ENCODE measurements at regions not wholly inside any gene's neighbourhood (a gene's known extent, or its start where the extent isn't known, plus 50 kb on each side); places are given as distances from the start of the nearest gene placed in this dataset.
"Not testable (repeated sequence)": the region's sequence is repeated elsewhere in the genome, so short reads cannot be mapped to it uniquely, and the experiment has no call there.

DNA sequence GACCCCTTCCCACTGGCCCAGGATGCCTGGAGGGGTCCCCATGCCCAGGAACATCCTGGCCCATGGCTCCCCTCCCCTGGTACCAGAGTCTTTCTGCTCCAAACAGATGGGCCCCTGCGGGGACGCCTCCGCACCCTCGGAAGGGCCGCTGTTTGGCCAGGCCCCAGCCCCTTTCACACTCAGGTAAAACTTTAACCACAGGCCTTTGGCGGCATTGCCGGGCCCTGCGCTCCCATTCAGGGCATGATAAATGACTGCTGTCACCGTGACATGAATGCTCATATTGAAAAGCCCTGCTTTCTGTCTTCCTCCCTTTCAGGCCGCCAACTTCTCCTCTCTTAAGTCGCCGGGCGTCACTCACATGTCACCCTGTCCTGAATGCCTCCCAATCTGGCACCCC lies 141.5 kb upstream of the TOP1 start:
- WGBS, 4 donors = 75 to 78% (median 77%) methylated on average over 11 to 13 of the region's 13 CpGs
- Histone ChIP-seq H3K27ac (no peak overlapping the region), H3K27me3 (peaks cover 0 to 15% (median 0%) of the 10 kb centered on the region in 9 donors), H3K4me3 (no peak overlapping the region), H3K36me3 (no peaks in the 10 kb centered on the region), H3K9me3 (no peaks in the 10 kb centered on the region), H3K4me1 (peaks cover 0 to 12% (median 0%) of the 10 kb centered on the region in 12 donors)
- ATAC-seq (no peak), DNase-seq (no peak)
- intact Hi-C loops (cut with DNase I) = no loop called here
- no peak for TF ChIP-seq POLR2A (IDR thresholded peaks at IDR 0.05)
- TF ChIP-seq, protein P1, sequence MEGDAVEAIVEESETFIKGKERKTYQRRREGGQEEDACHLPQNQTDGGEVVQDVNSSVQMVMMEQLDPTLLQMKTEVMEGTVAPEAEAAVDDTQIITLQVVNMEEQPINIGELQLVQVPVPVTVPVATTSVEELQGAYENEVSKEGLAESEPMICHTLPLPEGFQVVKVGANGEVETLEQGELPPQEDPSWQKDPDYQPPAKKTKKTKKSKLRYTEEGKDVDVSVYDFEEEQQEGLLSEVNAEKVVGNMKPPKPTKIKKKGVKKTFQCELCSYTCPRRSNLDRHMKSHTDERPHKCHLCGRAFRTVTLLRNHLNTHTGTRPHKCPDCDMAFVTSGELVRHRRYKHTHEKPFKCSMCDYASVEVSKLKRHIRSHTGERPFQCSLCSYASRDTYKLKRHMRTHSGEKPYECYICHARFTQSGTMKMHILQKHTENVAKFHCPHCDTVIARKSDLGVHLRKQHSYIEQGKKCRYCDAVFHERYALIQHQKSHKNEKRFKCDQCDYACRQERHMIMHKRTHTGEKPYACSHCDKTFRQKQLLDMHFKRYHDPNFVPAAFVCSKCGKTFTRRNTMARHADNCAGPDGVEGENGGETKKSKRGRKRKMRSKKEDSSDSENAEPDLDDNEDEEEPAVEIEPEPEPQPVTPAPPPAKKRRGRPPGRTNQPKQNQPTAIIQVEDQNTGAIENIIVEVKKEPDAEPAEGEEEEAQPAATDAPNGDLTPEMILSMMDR (IDR thresholded peaks at IDR 0.05) = no peak

DNA sequence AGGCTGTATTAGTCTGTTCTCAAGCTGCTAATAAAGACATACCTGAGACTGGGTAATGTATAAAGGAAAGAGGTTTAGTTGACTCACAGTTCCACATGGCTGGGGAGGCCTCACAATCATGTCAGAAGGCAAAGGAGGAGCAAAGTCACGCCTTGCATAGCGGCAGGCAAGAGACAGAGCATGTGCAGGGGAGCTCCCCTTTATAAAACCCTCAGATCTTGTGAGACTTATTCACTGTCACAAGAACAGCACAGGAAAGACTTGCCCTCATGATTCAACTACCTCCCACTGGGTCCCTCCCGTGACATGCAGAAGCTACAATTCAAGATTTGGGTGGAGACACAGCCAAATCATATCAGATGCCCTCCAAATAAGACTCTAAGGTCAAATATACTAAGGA lies 139.4 kb upstream of the TOP1 start:
- Histone ChIP-seq H3K27me3 (peaks cover 0 to 15% (median 0%) of the 10 kb centered on the region in 9 donors), H3K4me1 (peaks cover 0 to 14% (median 0%) of the 10 kb centered on the region in 12 donors)
- H3K9me3 ChIP-seq; DNase-seq; ATAC-seq; H3K36me3 ChIP-seq; H3K4me3 ChIP-seq; intact Hi-C loops (cut with DNase I); H3K27ac ChIP-seq: not testable (repeated sequence)
- WGBS, 4 donors = 86 to 95% (median 91%) methylated on average over 3 of the region's 3 CpGs

DNA sequence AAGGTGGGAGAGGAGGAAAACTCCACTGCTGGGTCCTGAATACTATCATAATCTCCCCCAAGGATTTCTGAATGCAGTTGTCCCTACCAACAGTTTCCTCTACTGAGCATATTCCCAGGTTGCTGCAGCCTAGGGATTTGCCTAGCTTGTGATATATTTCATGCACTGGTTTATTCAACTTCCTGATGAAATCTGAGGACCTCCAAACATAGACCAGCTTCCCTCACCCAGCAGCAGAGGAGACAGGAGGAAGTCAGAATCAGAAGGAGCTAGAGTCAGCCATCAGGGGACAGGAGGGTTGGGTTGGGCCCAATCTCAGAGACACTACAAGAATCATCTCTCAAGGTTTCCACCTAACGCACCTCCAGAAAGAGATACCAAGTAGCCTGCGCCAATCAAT lies 138.4 kb upstream of the TOP1 start:
- TF ChIP-seq, protein P1 (IDR thresholded peaks at IDR 0.05) = no peak
- no peak for TF ChIP-seq POLR2A (IDR thresholded peaks at IDR 0.05)
- Histone ChIP-seq H3K36me3 (no peaks in the 10 kb centered on the region), H3K4me3 (no peak overlapping the region), H3K27me3 (peaks cover 0 to 15% (median 0%) of the 10 kb centered on the region in 9 donors), H3K4me1 (peaks cover 0 to 14% (median 0%) of the 10 kb centered on the region in 12 donors), H3K9me3 (no peaks in the 10 kb centered on the region), H3K27ac (no peak overlapping the region)
- ATAC-seq = no peak
- no peak for DNase-seq
- 92 to 98% (median 96%) methylated on average over 2 of the region's 2 CpGs for WGBS, 4 donors
- intact Hi-C loops (cut with DNase I) = no loop called here

DNA sequence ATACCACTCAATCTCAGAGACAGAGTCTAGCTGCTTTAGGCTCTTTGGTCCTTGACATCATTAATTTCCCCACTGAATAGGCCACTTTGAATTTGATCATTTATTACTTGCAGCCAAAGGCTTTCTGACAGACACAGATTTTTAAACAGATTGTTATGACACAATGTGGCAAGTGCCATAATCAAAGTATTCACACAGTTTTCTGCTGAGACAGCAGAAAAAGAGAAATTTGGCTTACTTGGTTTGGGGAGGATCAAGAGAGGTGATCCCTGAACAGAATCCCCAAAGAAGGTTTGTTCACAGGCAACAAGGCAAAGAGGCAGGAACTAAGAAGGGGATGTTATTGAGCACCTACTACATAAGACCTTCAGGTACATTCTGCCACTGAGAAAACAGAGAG lies 138.0 kb upstream of the TOP1 start:
- peaks cover 0 to 14% (median 0%) of the 10 kb centered on the region in 9 donors for H3K27me3 ChIP-seq
- no peak overlapping the region for H3K4me3 ChIP-seq
- DNase-seq = no peak
- no peaks in the 10 kb centered on the region for H3K36me3 ChIP-seq
- intact Hi-C loops (cut with DNase I) = no loop called here
- peaks cover 0 to 14% (median 0%) of the 10 kb centered on the region in 12 donors for H3K4me1 ChIP-seq
- H3K9me3 ChIP-seq = no peaks in the 10 kb centered on the region
- TF ChIP-seq POLR2A (IDR thresholded peaks at IDR 0.05) = no peak
- no peak for ATAC-seq
- no peak overlapping the region for H3K27ac ChIP-seq

DNA sequence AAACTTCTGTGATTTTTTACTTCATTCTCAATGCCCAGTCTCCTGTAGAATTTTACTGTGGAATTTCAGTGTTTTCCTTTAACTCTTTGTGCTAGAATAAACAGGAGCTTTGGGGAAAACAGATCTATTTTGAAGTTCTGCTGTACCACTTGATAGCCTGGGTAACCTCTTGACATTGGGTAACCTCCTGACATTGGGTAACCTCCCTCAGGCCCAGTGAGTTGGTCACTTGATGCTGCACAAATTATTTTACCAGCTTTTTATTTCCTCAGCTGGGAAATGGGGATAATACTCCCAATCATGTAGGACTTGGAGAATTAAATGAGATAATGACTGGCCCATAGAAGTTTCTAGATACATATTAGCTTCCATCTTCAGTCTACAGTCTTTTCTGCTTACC lies 137.3 kb upstream of the TOP1 start:
- peaks cover 0 to 14% (median 0%) of the 10 kb centered on the region in 12 donors for H3K4me1 ChIP-seq
- no peak for DNase-seq
- no peaks in the 10 kb centered on the region for H3K9me3 ChIP-seq
- peaks cover 0 to 7% (median 0%) of the 10 kb centered on the region in 9 donors for H3K27me3 ChIP-seq
- no peaks in the 10 kb centered on the region for H3K36me3 ChIP-seq
- intact Hi-C loops (cut with DNase I) = no loop called here
- no peak overlapping the region for H3K27ac ChIP-seq
- no peak for ATAC-seq
- TF ChIP-seq POLR2A (IDR thresholded peaks at IDR 0.05) = no peak
- TF ChIP-seq, protein P1 (IDR thresholded peaks at IDR 0.05) = no peak
- H3K4me3 ChIP-seq = no peak overlapping the region
